ENCODE measurements at regions not wholly inside any gene's neighbourhood (a gene's known extent, or its start where the extent isn't known, plus 50 kb on each side); places are given as distances from the start of the nearest gene placed in this dataset.

GRCh38 chr22:48433647-48434046 lies 1394.0 kb downstream of the BRD1 start:
- H3K9me3 ChIP-seq = no peaks in the 10 kb centered on the region
- H3K27ac ChIP-seq = no peak overlapping the region
- no peak overlapping the region for H3K4me3 ChIP-seq
- no peaks in the 10 kb centered on the region for H3K4me1 ChIP-seq
- H3K27me3 ChIP-seq = no peaks in the 10 kb centered on the region
- no peak for TF ChIP-seq CTCF (IDR thresholded peaks at IDR 0.05)
- no peak for DNase-seq (ENCODE audit: low spot score)
- H3K36me3 ChIP-seq = no peaks in the 10 kb centered on the region

- H3K27ac ChIP-seq = no peak overlapping the region
- no peaks in the 10 kb centered on the region for H3K4me1 ChIP-seq
- no peaks in the 10 kb centered on the region for H3K9me3 ChIP-seq
- no peaks in the 10 kb centered on the region for H3K36me3 ChIP-seq
- no peak overlapping the region for H3K4me3 ChIP-seq
- DNase-seq (ENCODE audit: low spot score) = no peak
- H3K27me3 ChIP-seq = no peaks in the 10 kb centered on the region
- TF ChIP-seq CTCF (IDR thresholded peaks at IDR 0.05) = no peak
These were observed 1394.7 kb downstream of the BRD1 start for GRCh38 chr22:48432781-48433518.

- H3K4me3 ChIP-seq = no peak overlapping the region
- H3K27ac ChIP-seq = no peak overlapping the region
- H3K36me3 ChIP-seq = no peaks in the 10 kb centered on the region
- H3K27me3 ChIP-seq = no peaks in the 10 kb centered on the region
- H3K4me1 ChIP-seq = no peaks in the 10 kb centered on the region
- no peak for DNase-seq (ENCODE audit: low spot score)
- TF ChIP-seq CTCF (IDR thresholded peaks at IDR 0.05) = no peak
- no peaks in the 10 kb centered on the region for H3K9me3 ChIP-seq
These were observed 1395.9 kb downstream of the BRD1 start for GRCh38 chr22:48431536-48432315.

GRCh38 chr22:48431014-48431413 lies 1396.7 kb downstream of the BRD1 start:
- Histone ChIP-seq H3K4me3 (no peak overlapping the region), H3K4me1 (no peaks in the 10 kb centered on the region), H3K36me3 (no peaks in the 10 kb centered on the region), H3K27ac (no peak overlapping the region), H3K9me3 (no peaks in the 10 kb centered on the region), H3K27me3 (no peaks in the 10 kb centered on the region)
- no peak for TF ChIP-seq CTCF (IDR thresholded peaks at IDR 0.05)
- DNase-seq (ENCODE audit: low spot score) = no peak

- no peak for TF ChIP-seq CTCF (IDR thresholded peaks at IDR 0.05)
- Histone ChIP-seq H3K36me3 (no peaks in the 10 kb centered on the region), H3K27ac (no peak overlapping the region), H3K27me3 (no peaks in the 10 kb centered on the region), H3K9me3 (no peaks in the 10 kb centered on the region), H3K4me3 (no peak overlapping the region), H3K4me1 (no peaks in the 10 kb centered on the region)
- no peak for DNase-seq (ENCODE audit: low spot score)
These were observed 1398.1 kb downstream of the BRD1 start for GRCh38 chr22:48429446-48430020.

All from right atrium auricular region (tissue), 2 donors.